GM18519 (cell line): ENCODE measurements at regions not wholly inside any gene's neighbourhood (a gene's known extent, or its start where the extent isn't known, plus 50 kb on each side); places are given as distances from the start of the nearest gene placed in this dataset.
"Not testable (repeated sequence)": the region's sequence is repeated elsewhere in the genome, so short reads cannot be mapped to it uniquely, and the experiment has no call there.

ENCODE experiments used
- ATAC-seq: cut with Tn5 transposase; IDR thresholded peaks from one replicate; pipeline ENCODE4 v1.9.1; 2021; ENCODE audit warnings: mild to moderate bottlenecking, moderate library complexity; ENCODE audit not compliant: unreplicated experiment, low FRiP score

- ATAC-seq = no peak
Observed at GRCh38 chr6:9254251-9254650, 818.9 kb upstream of the SLC35B3 start.

- no peak for ATAC-seq
Observed at GRCh38 chr6:9252799-9253198, 817.5 kb upstream of the SLC35B3 start.

- no peak for ATAC-seq
Observed at GRCh38 chr6:9250852-9251251, 815.5 kb upstream of the SLC35B3 start.

GRCh38 chr6:9248133-9248532, 812.8 kb upstream of the SLC35B3 start:
- ATAC-seq = no peak

DNA sequence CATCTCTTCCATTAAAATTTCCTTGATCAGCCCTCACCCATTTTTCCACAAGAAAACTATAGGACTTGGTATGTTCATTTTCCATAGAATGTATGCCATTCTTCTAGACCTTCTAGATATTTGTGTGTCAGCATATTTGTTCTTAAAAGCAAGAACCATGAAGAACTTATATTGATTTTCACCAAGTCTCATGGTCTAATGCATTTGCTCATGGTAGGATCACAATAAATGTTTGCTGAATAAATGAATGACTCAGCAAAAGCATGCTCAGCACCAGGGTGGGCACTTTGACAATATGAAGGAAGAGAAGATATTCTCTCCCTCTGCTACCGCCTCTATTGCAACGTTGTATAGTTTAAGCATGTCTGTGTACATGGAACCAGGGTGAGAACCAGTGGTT, 805.5 kb upstream of the SLC35B3 start:
- no peak for ATAC-seq

DNA sequence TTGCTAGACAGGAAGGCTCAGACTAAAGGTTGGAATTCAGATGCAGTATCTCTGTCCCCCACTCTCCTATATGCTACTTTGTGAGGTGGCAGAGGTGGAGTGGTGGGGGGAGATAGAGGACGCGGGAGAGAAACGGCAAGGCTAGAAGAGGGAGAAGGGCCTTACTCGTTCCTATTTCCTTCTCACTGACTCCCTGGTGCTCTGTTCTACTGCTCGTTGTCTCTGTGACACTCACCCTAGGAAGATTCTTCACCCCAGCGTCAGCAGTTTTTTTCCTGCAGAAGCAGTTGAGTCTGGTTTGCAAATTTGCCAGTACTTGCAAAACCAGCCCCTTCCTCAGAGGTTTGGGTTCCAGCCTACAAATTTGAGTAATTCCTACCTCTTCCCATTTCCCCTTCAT, 801.1 kb upstream of the SLC35B3 start:
- no peak for ATAC-seq

DNA sequence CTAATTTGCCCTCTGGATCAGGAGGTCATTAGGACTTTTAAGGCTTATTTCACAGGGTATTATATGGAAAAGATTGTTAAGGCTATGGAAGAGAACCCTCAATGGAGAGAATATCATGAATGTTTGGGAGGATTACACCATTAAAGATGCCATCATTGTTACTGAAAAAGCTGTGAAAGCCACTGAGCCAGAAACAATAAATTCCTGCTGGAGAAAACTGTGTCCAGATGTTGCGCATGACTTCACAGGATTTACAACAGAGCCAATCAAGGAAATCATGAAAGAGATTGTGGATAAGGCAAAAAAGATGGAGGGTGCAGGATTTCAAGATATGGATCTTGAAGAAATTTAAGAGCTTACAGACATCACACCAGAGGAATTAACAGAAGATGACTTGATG, 798.3 kb upstream of the SLC35B3 start:
- ATAC-seq = no peak

GRCh38 chr6:9233226-9233625, 797.9 kb upstream of the SLC35B3 start:
- no peak for ATAC-seq

DNA sequence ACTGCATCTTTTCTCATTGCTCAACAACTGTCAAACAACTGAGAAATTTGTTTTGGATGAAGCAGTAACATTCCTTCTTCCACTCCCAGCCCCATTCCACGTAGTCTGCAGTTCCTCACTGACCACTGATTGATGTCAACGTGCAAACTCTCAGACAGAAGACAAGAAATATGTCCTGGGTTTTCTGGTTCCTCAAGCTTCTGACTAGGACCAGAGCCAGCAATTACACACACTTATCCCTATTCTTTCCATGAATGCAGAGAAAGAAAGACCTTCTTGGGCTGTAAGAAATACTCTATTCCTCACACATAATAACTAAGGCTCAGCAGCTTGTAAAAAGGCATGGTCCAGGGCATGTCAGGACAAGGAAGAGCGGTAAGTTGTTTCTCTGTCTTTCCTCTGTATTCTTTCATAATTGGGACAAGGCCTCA, 790.1 kb upstream of the SLC35B3 start:
- no peak for ATAC-seq

DNA sequence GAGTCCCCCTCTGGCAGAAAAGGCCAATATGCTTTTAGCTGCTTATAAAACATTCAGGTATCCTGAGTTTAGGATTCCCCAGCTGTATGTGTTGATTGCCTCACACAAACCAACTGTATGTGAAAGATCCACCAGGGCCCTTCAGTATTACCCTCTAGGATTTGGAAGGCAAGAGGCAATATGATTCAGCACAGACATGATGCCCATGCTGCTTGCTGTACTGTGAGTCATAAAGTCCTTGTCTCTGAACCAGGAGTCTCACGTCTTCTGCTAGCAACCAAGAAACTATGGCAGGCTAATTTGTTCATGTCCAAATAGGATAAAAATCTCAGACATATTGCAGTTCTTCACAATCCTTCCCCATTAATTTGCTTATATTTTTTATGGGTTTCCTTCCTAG, 789.2 kb upstream of the SLC35B3 start:
- no peak for ATAC-seq

DNA sequence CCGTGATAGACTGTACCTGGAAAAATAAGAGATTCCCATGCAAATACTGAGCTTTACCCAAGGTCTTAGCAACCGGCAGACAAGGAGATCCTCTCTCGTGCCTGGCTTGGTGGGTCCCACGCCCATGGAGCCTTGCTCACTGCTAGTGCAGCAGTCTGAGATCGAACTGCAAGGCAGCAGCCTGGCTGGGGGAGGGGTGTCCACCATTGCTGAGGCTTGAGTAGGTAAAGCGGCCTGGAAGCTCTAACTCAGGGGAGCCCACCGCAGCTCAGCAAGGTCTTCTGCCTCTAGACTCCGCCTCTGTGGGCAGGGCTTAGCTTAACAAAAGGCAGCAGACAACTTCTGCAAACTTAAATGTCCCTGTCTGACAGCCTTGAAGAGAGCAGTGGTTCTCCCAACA, 778.4 kb upstream of the SLC35B3 start:
- ATAC-seq = not testable (repeated sequence)

GRCh38 chr6:9208966-9209365, 773.6 kb upstream of the SLC35B3 start:
- ATAC-seq = no peak

DNA sequence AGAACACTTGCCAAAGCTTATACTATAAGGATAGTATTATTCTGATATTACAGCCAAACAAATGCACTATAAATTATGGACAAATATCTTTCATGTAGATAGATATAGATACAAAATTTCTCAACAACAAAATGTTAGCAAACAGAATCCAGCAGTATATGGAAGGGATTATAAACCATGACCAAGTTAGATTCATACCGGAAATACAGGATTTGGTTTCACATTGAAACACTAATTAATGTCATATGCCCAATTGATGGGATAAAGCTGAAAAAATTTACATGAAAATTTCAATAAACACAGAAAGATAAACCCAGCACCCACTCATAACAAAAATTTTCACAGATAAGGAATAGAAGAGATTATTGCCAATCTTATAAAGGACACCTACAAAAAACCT, 770.3 kb upstream of the SLC35B3 start:
- ATAC-seq = no peak

GRCh38 chr6:9204171-9204570, 768.8 kb upstream of the SLC35B3 start:
- no peak for ATAC-seq

DNA sequence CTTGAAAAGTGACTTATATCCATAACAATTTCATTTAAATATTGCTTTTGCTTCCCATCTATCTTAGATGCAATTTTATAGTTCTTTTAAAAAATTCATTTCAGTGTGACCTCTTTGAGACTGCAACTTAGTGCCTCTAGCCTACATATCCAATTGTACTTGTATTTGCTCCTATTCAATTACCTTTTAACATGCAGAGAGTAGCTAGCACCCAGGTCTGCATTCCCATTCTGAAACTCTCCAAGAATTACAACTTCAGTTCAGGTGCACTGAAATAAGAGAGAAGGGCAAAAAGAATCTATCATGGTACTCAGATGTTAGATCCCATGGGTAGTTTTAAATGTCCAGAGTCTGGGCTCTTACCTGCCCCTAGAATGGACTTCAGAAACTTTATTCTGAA, 765.4 kb upstream of the SLC35B3 start:
- ATAC-seq = no peak

- no peak for ATAC-seq
Observed at GRCh38 chr6:9197726-9198125, 762.4 kb upstream of the SLC35B3 start.

DNA sequence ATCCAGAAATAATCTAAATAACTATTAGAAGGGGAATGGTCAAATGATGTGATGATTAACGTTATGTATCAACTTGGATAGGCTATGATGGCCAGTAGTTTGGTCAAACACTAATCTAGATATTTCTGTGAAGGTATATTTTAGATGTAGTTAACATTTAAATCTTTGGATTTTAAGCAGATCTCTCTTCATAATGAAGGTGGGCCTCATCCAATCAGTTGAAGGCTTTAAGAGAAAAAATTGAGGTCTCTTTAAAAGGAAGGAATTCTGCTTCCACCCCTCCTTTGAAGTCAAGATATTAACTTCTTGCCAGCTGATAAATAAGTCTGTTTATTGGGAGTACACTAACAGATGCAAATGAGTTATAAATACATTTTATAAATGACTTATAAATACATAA, 760.0 kb upstream of the SLC35B3 start:
- no peak for ATAC-seq

- no peak for ATAC-seq
Observed at GRCh38 chr6:9192405-9192909, 757.1 kb upstream of the SLC35B3 start.

- ATAC-seq = no peak
Observed at GRCh38 chr6:9186148-9186547, 750.8 kb upstream of the SLC35B3 start.

DNA sequence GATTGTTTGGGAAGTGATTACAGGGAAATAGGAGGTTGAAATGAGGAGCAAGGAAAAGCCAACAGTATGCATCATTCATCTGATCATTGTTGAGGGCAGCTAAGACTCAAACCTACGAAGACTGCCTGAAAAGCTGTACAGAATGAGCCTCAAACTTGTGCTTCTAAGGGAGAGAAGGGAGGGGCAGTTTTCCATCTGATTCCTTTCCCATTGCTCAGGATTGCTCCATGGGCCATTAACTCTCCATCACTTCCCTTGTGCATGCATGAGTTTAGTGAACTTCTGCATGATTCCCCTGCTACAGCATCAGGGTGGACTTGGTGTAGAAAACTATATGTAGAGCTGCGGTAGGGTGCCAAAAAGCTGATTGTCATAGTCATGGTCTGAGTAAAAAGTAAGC, 742.7 kb upstream of the SLC35B3 start:
- ATAC-seq = no peak

- ATAC-seq = no peak
Observed at GRCh38 chr6:9173229-9173628, 737.9 kb upstream of the SLC35B3 start.

GRCh38 chr6:9172096-9172495, 736.8 kb upstream of the SLC35B3 start:
- ATAC-seq = no peak

GRCh38 chr6:9168669-9169068, 733.3 kb upstream of the SLC35B3 start:
- no peak for ATAC-seq
